ENCODE measurements at regions not wholly inside any gene's neighbourhood (a gene's known extent, or its start where the extent isn't known, plus 50 kb on each side); places are given as distances from the start of the nearest gene placed in this dataset.

GRCh38 chr2:34332813-34333212, 733.7 kb upstream of the FAM98A start:
- H3K4me3 ChIP-seq (ENCODE audit: control insufficient read depth, low read depth, low read length): no peak overlapping the region
- TF ChIP-seq, protein P1, sequence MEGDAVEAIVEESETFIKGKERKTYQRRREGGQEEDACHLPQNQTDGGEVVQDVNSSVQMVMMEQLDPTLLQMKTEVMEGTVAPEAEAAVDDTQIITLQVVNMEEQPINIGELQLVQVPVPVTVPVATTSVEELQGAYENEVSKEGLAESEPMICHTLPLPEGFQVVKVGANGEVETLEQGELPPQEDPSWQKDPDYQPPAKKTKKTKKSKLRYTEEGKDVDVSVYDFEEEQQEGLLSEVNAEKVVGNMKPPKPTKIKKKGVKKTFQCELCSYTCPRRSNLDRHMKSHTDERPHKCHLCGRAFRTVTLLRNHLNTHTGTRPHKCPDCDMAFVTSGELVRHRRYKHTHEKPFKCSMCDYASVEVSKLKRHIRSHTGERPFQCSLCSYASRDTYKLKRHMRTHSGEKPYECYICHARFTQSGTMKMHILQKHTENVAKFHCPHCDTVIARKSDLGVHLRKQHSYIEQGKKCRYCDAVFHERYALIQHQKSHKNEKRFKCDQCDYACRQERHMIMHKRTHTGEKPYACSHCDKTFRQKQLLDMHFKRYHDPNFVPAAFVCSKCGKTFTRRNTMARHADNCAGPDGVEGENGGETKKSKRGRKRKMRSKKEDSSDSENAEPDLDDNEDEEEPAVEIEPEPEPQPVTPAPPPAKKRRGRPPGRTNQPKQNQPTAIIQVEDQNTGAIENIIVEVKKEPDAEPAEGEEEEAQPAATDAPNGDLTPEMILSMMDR (IDR thresholded peaks at IDR 0.05; ENCODE audit: control insufficient read depth, insufficient read depth, low read depth, low read length, missing control alignments): no peak
- DNase-seq (ENCODE audit: low read depth): no peak

DNA sequence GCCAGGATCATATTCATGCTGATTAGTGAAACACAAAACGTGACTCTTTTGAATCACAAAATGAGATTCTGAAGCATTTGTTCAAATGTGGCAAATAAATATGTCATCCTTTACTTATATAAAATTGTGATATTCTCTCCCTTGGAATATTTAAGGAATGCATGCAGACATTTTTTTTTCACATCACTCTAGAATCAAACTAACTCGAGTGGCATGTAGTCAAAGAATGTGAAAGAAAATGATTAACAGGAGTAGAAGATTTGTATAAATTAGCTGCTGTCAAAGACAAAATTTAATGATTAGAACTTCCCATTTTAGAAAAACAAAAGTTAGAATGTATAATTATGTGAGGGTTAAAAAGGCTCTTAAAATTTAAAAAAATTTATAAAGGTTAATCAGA, 721.0 kb upstream of the FAM98A start:
- no peak for DNase-seq (ENCODE audit: low read depth)
- H3K4me3 ChIP-seq (ENCODE audit: control insufficient read depth, low read depth, low read length): no peak overlapping the region
- TF ChIP-seq, protein P1 (IDR thresholded peaks at IDR 0.05; ENCODE audit: control insufficient read depth, insufficient read depth, low read depth, low read length, missing control alignments): no peak

DNA sequence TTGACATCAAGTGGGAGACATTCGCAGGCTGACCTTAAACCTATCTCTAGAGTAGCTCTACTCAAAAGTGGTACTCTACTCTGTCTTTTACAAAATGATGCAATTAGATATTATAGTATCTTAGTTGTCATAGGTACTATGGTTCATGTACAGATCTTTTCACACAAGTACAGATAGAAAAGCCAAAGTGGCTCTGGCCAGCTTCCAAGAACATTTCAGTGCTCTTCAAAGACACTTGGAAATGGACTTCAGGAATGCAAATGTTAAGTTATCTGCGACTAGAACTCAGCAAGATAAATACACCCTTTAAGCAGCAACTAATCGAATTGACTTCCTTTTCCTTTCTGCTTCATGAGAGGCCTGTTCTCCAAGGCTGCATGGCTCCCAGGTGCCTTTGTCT, 718.7 kb upstream of the FAM98A start:
- H3K4me3 ChIP-seq (ENCODE audit: control insufficient read depth, low read depth, low read length): no peak overlapping the region
- no peak for DNase-seq (ENCODE audit: low read depth)
- TF ChIP-seq, protein P1 (IDR thresholded peaks at IDR 0.05; ENCODE audit: control insufficient read depth, insufficient read depth, low read depth, low read length, missing control alignments): no peak

- no peak for DNase-seq (ENCODE audit: low read depth)
- no peak overlapping the region for H3K4me3 ChIP-seq (ENCODE audit: control insufficient read depth, low read depth, low read length)
Measured at GRCh38 chr2:34316788-34317187, 717.7 kb upstream of the FAM98A start.

DNA sequence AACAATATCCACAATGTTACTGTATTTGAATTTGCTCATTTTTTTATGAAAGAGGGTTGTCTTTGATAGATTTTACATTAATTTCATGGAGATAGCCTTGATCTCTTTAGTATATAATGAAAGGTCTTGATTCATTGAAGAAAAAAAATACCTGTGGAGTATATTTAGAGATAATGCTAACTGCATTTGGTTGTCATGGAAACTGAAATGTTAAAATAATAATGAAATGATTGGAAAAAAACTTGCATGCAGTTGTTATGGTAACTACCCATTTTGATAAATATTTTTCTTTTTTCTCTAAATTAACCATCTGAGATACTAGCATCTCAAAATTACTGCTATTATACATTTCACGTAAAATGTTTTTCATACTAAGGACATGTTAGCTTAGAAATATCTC, 712.7 kb upstream of the FAM98A start:
- no peak overlapping the region for H3K4me3 ChIP-seq (ENCODE audit: control insufficient read depth, low read depth, low read length)
- no peak for DNase-seq (ENCODE audit: low read depth)

More at GRCh38 chr2:34316788-34317187, 717.7 kb upstream of the FAM98A start:
- TF ChIP-seq, protein P1 (IDR thresholded peaks at IDR 0.05; ENCODE audit: control insufficient read depth, insufficient read depth, low read depth, low read length, missing control alignments): no peak

DNA sequence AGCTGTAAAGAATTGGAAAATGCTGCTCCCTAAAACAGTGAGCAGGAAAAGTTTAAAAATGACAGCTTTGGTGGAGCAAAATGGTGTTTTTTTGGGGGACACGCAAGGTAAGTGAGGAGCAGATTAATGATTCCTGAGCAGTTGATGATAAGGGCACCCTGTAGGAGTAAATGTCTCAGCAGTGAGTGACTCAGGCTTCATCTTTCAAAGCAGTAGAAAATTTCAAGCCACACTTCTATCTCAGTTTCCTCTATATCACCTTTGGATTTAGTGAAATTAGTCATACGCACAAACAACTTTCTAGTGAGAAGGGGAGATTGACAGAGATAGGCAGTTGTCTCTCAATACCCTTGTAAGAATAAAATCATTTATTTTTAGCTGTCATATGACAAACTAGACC, 709.0 kb upstream of the FAM98A start:
- DNase-seq (ENCODE audit: low read depth): no peak
- H3K4me3 ChIP-seq (ENCODE audit: control insufficient read depth, low read depth, low read length): no peak overlapping the region
- TF ChIP-seq, protein P1 (IDR thresholded peaks at IDR 0.05; ENCODE audit: control insufficient read depth, insufficient read depth, low read depth, low read length, missing control alignments): no peak

More for the DNA sequence above, 712.7 kb upstream of the FAM98A start:
- TF ChIP-seq, protein P1 (IDR thresholded peaks at IDR 0.05; ENCODE audit: control insufficient read depth, insufficient read depth, low read depth, low read length, missing control alignments): no peak

- TF ChIP-seq, protein P1 (IDR thresholded peaks at IDR 0.05; ENCODE audit: control insufficient read depth, insufficient read depth, low read depth, low read length, missing control alignments): no peak
- no peak for DNase-seq (ENCODE audit: low read depth)
- no peak overlapping the region for H3K4me3 ChIP-seq (ENCODE audit: control insufficient read depth, low read depth, low read length)
Measured at GRCh38 chr2:34307636-34308035, 708.5 kb upstream of the FAM98A start.
